CD14-positive monocyte (primary cell): ENCODE measurements at regions not wholly inside any gene's neighbourhood (a gene's known extent, or its start where the extent isn't known, plus 50 kb on each side); places are given as distances from the start of the nearest gene placed in this dataset.

Experiments
- DNase-seq, 3 donors: peaks; one replicate each; pipeline ENCODE4 v3.0.0-alpha.2; 2011 to 2022
- H2AFZ ChIP-seq: 2 replicates; pipeline ENCODE4 v1.6.0; 2012; ENCODE audit warnings: mild to moderate bottlenecking, low read depth, low read length, inconsistent platforms; ENCODE audit not compliant: insufficient read depth, poor library complexity, severe bottlenecking
- H3K27ac ChIP-seq, 2 donors: 1 replicate in 1 of 2; 2 replicates in 1 of 2; pipeline ENCODE4 v1.5.1; 2012 to 2013; ENCODE audit warnings: low read length in 2 of 2, control low read depth in 1 of 2, inconsistent platforms in 1 of 2, low read depth in 1 of 2, mild to moderate bottlenecking in 1 of 2
- H3K27me3 ChIP-seq, 2 donors: one replicate each; pipeline versions ENCODE4 v1.6.0 to v1.6.1; 2011 to 2013; ENCODE audit warnings: low read length in 2 of 2; ENCODE audit not compliant: control insufficient read depth in 2 of 2, insufficient read depth in 2 of 2
- H3K36me3 ChIP-seq, 2 donors: replicated peaks in 1 of 2; 1 replicate in 1 of 2; 2 replicates in 1 of 2; pipeline versions ENCODE4 v1.5.1 to v1.6.1; 2012 to 2013; ENCODE audit warnings: low read length in 2 of 2, control low read depth in 1 of 2, inconsistent platforms in 1 of 2, mild to moderate bottlenecking in 1 of 2; ENCODE audit not compliant: insufficient read depth in 2 of 2, control insufficient read depth in 1 of 2
- H3K4me1 ChIP-seq, 2 donors: 1 replicate in 1 of 2; 2 replicates in 1 of 2; pipeline versions ENCODE4 v1.5.1 to v1.6.1; 2012 to 2013; ENCODE audit warnings: low read length in 2 of 2, control low read depth in 1 of 2, inconsistent platforms in 1 of 2, mild to moderate bottlenecking in 1 of 2, moderate library complexity in 1 of 2; ENCODE audit not compliant: insufficient read depth in 2 of 2, control insufficient read depth in 1 of 2
- H3K4me2 ChIP-seq: replicated peaks from 2 replicates; pipeline ENCODE3; 2012; ENCODE audit warnings: low read length, moderate library complexity, mild to moderate bottlenecking; ENCODE audit not compliant: poor library complexity, severe bottlenecking; ENCODE audit errors: extremely low read depth
- H3K4me3 ChIP-seq, 3 experiments: fragments of 200-600 bp in 1 of 3; sonication (generic) in 1 of 3; replicated peaks in 1 of 3; 1 replicate in 2 of 3; 2 replicates in 1 of 3; pipeline ENCODE4 v1.5.1; 2011 to 2013; ENCODE audit warnings: low read length in 3 of 3, mild to moderate bottlenecking in 3 of 3, control low read depth in 2 of 3, low read depth in 2 of 3, inconsistent platforms in 1 of 3, moderate library complexity in 1 of 3
- H3K79me2 ChIP-seq: 2 replicates; pipeline ENCODE4 v1.6.0; 2012; ENCODE audit warnings: mild to moderate bottlenecking, control low read depth, inconsistent platforms, low read length, moderate library complexity; ENCODE audit not compliant: insufficient read depth
- H3K9ac ChIP-seq: 2 replicates; pipeline ENCODE4 v1.6.0; 2017; ENCODE audit warnings: low read length, mild to moderate bottlenecking; ENCODE audit not compliant: insufficient read depth, poor library complexity, severe bottlenecking
- H3K9me3 ChIP-seq, 2 donors: replicated peaks in 1 of 2; 1 replicate in 1 of 2; 2 replicates in 1 of 2; pipeline versions ENCODE4 v1.5.1 to v1.6.1; 2012 to 2013; ENCODE audit warnings: low read length in 2 of 2, control low read depth in 1 of 2; ENCODE audit not compliant: control insufficient read depth in 1 of 2, insufficient read depth in 1 of 2
- H4K20me1 ChIP-seq: 2 replicates; pipeline ENCODE4 v1.6.0; 2012; ENCODE audit warnings: mild to moderate bottlenecking, low read length, control low read depth, moderate library complexity; ENCODE audit not compliant: insufficient read depth
- H3K27ac Mint-ChIP-seq, 7 donors: one replicate each; pipeline ENCODE4 v1.8.0; 2020; ENCODE audit warnings: mild to moderate bottlenecking in 7 of 7, mixed read lengths in 7 of 7, moderate library complexity in 6 of 7, inconsistent platforms in 2 of 7
- H3K27me3 Mint-ChIP-seq, 3 donors: one replicate each; pipeline ENCODE4 v1.8.0; 2021 to 2022; ENCODE audit warnings: low read depth in 3 of 3, mild to moderate bottlenecking in 3 of 3, mixed read lengths in 3 of 3, moderate library complexity in 3 of 3, inconsistent platforms in 1 of 3
- H3K36me3 Mint-ChIP-seq, 2 donors: one replicate each; pipeline ENCODE4 v1.8.0; 2020; ENCODE audit warnings: mixed read lengths in 2 of 2, inconsistent platforms in 1 of 2, mild to moderate bottlenecking in 1 of 2
- H3K4me1 Mint-ChIP-seq: one replicate; pipeline ENCODE4 v1.8.0; 2020; ENCODE audit warnings: mild to moderate bottlenecking, mixed read lengths
- H3K4me3 Mint-ChIP-seq, 2 donors: one replicate each; pipeline ENCODE4 v1.8.0; 2020; ENCODE audit warnings: mild to moderate bottlenecking in 2 of 2, mixed read lengths in 2 of 2, moderate library complexity in 1 of 2
- H3K9me3 Mint-ChIP-seq, 7 donors: one replicate each; pipeline ENCODE4 v1.8.0; 2020 to 2022; ENCODE audit warnings: mixed read lengths in 7 of 7, mild to moderate bottlenecking in 6 of 7, moderate library complexity in 6 of 7, inconsistent platforms in 2 of 7
- WGBS: methylation state at CpG from one replicate; pipeline ENCODE4 v1.1.5; 2013; ENCODE audit warnings: missing lambda C conversion rate; ENCODE audit not compliant: insufficient coverage; 5-methylcytosine and 5-hydroxymethylcytosine counted together
- intact Hi-C, 2 donors: fragments of 100-400 bp; cut with micrococcal nuclease; formaldehyde crosslinking; loops; one replicate each; pipeline versions ENCODE4 v1.15.0 to v1.15.1; 2023
- TF ChIP-seq, protein P1 (sequence below): fragments of 200-600 bp; IDR thresholded peaks from one replicate; pipeline ENCODE4 v1.8.0; 2022; ENCODE audit warnings: antibody characterized with exemption, mild to moderate bottlenecking

DNA sequence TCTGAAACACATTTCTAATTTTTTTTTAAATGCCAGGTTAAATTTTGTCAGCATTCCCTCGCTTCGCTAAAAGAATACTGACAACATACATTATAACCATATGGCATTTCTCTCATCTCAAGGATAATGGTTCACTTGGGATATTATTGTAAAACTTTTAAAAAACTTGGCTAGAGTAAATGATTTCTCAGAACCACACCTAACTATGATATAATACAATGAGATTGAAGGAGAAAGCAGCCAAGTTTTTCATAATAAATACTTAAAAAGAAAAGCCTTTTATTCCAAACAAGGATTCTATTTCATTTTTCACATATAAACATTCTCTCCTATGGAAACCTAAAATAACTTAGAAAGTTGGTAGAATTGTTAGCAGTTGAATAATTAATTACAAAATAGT is 413.9 kb downstream of the HGF start:
- H3K4me1 Mint-ChIP-seq = no peaks in the 10 kb centered on the region
- no CpG with 5 or more reads among the region's 2 CpGs for WGBS
- Histone ChIP-seq H4K20me1 (no peaks in the 10 kb centered on the region), H2AFZ (no peak overlapping the region), H3K4me3 (no peak overlapping the region), H3K27ac (no peak overlapping the region), H3K79me2 (no peaks in the 10 kb centered on the region), H3K36me3 (no peaks in the 10 kb centered on the region), H3K27me3 (no peaks in the 10 kb centered on the region), H3K9ac (no peak overlapping the region), H3K4me1 (no peaks in the 10 kb centered on the region), H3K4me2 (no peak overlapping the region), H3K9me3 (peaks cover 0 to 6% of the 10 kb centered on the region in 2 donors)
- H3K36me3 Mint-ChIP-seq = no peaks in the 10 kb centered on the region
- no peak overlapping the region for H3K27ac Mint-ChIP-seq
- TF ChIP-seq, protein P1, sequence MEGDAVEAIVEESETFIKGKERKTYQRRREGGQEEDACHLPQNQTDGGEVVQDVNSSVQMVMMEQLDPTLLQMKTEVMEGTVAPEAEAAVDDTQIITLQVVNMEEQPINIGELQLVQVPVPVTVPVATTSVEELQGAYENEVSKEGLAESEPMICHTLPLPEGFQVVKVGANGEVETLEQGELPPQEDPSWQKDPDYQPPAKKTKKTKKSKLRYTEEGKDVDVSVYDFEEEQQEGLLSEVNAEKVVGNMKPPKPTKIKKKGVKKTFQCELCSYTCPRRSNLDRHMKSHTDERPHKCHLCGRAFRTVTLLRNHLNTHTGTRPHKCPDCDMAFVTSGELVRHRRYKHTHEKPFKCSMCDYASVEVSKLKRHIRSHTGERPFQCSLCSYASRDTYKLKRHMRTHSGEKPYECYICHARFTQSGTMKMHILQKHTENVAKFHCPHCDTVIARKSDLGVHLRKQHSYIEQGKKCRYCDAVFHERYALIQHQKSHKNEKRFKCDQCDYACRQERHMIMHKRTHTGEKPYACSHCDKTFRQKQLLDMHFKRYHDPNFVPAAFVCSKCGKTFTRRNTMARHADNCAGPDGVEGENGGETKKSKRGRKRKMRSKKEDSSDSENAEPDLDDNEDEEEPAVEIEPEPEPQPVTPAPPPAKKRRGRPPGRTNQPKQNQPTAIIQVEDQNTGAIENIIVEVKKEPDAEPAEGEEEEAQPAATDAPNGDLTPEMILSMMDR = no peak
- peaks cover 0 to 1% (median 0%) of the 10 kb centered on the region in 3 donors for H3K27me3 Mint-ChIP-seq
- no peak overlapping the region for H3K4me3 Mint-ChIP-seq
- peaks cover 0 to 10% (median 0%) of the 10 kb centered on the region in 7 donors for H3K9me3 Mint-ChIP-seq
- DNase-seq = no peak
- intact Hi-C loops = no loop called here

DNA sequence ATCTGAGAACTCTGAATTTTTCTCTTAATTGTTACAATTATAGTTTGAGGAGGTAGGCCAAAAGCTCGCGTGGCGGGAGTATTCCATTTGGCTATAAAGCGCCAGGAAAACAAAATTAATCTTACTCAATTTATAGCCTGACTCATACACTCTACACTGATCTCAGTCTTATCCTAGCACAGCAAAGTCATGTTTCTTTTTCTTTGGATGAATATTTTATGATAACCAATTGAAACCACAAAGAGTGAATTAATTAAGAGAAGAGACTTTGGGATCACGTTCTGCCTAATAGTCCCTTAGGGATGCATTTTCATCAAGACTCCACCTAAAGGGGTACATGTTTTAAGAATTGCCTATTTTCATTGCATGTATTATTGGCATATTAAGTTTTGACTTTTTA is 420.8 kb downstream of the HGF start:
- TF ChIP-seq, protein P1 = no peak
- intact Hi-C loops = no loop called here
- Mint-ChIP-seq H3K27me3 (peaks cover 0 to 1% (median 0%) of the 10 kb centered on the region in 3 donors), H3K27ac (no peak overlapping the region), H3K4me3 (no peak overlapping the region), H3K4me1 (no peaks in the 10 kb centered on the region), H3K9me3 (peaks cover 0 to 6% (median 0%) of the 10 kb centered on the region in 7 donors), H3K36me3 (no peaks in the 10 kb centered on the region)
- Histone ChIP-seq H3K79me2 (no peaks in the 10 kb centered on the region), H3K9me3 (no peaks in the 10 kb centered on the region), H3K27me3 (no peaks in the 10 kb centered on the region), H3K4me3 (no peak overlapping the region), H4K20me1 (no peaks in the 10 kb centered on the region), H3K36me3 (no peaks in the 10 kb centered on the region), H2AFZ (no peak overlapping the region), H3K4me1 (no peaks in the 10 kb centered on the region), H3K27ac (no peak overlapping the region), H3K4me2 (no peak overlapping the region), H3K9ac (no peak overlapping the region)
- no peak for DNase-seq
- WGBS = no CpG with 5 or more reads among the region's 5 CpGs
